Tibial nerve (tissue), 4 donors: ENCODE measurements at regions not wholly inside any gene's neighbourhood (a gene's known extent, or its start where the extent isn't known, plus 50 kb on each side); places are given as distances from the start of the nearest gene placed in this dataset.

Experiments
- DNase-seq, 2 donors: peaks; one replicate each; pipeline ENCODE4 v3.0.0-alpha.2; 2019; ENCODE audit warnings: low spot score in 2 of 2
- H3K27ac ChIP-seq, 4 donors: fragments of 200-600 bp; sonication (generic) in 3 of 4; one replicate each; pipeline ENCODE4 v1.5.1; 2017 to 2019; ENCODE audit warnings: mild to moderate bottlenecking in 1 of 4
- H3K27me3 ChIP-seq, 2 donors: fragments of 200-600 bp; sonication (generic) in 1 of 2; one replicate each; pipeline versions ENCODE4 v1.5.1 to v1.6.0; 2017 to 2019
- H3K36me3 ChIP-seq, 3 donors: fragments of 200-600 bp; sonication (generic); one replicate each; pipeline ENCODE4 v1.5.1; 2018 to 2019
- H3K4me1 ChIP-seq, 4 donors: fragments of 200-600 bp; sonication (generic) in 3 of 4; one replicate each; pipeline ENCODE4 v1.5.1; 2017 to 2019
- H3K4me3 ChIP-seq, 4 donors: fragments of 200-600 bp; sonication (generic) in 3 of 4; one replicate each; pipeline ENCODE4 v1.5.1; 2017 to 2019; ENCODE audit warnings: mild to moderate bottlenecking in 1 of 4, moderate library complexity in 1 of 4
- H3K9me3 ChIP-seq, 4 donors: fragments of 200-600 bp; sonication (generic) in 3 of 4; one replicate each; pipeline ENCODE4 v1.5.1; 2017 to 2019
- EP300 ChIP-seq, 2 donors: sonication (generic); formaldehyde crosslinking; IDR thresholded peaks; one replicate each; pipeline ENCODE4 v1.6.1; 2017; ENCODE audit warnings: antibody characterized with exemption in 2 of 2, mild to moderate bottlenecking in 1 of 2
- POLR2A ChIP-seq, 2 donors: fragments of 450-650 bp; IDR thresholded peaks; one replicate each; pipeline ENCODE4 v1.6.1; 2017; ENCODE audit warnings: antibody characterized with exemption in 2 of 2, mild to moderate bottlenecking in 2 of 2, moderate library complexity in 2 of 2
- WGBS, 2 donors: methylation state at CpG; one replicate each; pipeline ENCODE4 v1.1.5; 2018; 5-methylcytosine and 5-hydroxymethylcytosine counted together
- TF ChIP-seq, protein P1 (sequence below), 5 experiments: fragments of 200-600 bp in 3 of 5; fragments of 450-650 bp in 2 of 5; sonication (generic) in 3 of 5; IDR thresholded peaks; one replicate each; pipeline ENCODE4 v1.5.1; 2016 to 2019; ENCODE audit warnings: antibody characterized with exemption in 5 of 5, mild to moderate bottlenecking in 3 of 5, moderate library complexity in 2 of 5

DNA sequence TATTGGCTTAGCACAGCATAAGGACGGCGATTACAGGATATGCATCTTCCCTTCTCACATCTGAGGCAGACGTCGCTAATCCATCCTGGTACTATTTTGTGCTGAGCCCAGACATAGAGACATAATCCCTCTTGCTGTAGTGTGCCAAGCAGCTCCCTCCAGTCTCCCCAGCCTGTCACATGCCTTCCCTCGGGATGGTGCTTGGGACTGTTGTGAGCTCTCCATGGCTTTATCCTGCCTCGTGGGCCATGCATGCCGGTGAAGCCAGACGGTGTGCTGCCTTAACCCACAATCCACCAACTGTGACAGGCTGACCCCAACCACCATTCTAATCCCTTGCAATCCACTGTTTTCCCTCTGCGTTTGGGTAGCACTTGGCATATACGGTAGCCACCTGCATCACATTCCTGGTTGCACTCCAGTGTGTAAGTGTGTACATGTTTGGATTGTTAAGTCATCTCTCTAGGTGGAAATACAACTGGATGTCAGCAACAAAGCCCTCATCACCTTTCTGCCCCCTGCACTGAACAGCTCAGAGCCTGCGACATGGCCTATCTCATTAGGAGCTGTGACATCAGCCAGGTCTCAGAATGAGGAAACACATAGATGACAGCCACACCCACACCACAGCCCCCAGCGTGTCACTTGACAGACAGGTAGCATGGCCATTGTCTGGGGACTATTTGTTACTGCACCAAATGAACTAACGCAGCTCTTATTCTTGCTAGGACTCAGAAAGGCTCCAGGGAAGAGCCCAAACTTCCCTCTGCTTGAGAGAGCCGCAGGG lies 374.8 kb upstream of the CDH4 start:
- no peaks in the 10 kb centered on the region for H3K36me3 ChIP-seq
- TF ChIP-seq POLR2A (IDR thresholded peaks at IDR 0.05) (no peak), EP300 (IDR thresholded peaks at IDR 0.05) (no peak)
- TF ChIP-seq, protein P1, sequence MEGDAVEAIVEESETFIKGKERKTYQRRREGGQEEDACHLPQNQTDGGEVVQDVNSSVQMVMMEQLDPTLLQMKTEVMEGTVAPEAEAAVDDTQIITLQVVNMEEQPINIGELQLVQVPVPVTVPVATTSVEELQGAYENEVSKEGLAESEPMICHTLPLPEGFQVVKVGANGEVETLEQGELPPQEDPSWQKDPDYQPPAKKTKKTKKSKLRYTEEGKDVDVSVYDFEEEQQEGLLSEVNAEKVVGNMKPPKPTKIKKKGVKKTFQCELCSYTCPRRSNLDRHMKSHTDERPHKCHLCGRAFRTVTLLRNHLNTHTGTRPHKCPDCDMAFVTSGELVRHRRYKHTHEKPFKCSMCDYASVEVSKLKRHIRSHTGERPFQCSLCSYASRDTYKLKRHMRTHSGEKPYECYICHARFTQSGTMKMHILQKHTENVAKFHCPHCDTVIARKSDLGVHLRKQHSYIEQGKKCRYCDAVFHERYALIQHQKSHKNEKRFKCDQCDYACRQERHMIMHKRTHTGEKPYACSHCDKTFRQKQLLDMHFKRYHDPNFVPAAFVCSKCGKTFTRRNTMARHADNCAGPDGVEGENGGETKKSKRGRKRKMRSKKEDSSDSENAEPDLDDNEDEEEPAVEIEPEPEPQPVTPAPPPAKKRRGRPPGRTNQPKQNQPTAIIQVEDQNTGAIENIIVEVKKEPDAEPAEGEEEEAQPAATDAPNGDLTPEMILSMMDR (IDR thresholded peaks at IDR 0.05): no peak
- 81 to 85% methylated on average over 13 to 14 of the region's 14 CpGs for WGBS, 2 donors
- no peaks in the 10 kb centered on the region for H3K27me3 ChIP-seq
- H3K4me1 ChIP-seq: no peaks in the 10 kb centered on the region
- H3K27ac ChIP-seq: no peak overlapping the region
- H3K9me3 ChIP-seq: no peaks in the 10 kb centered on the region
- no peak for DNase-seq
- H3K4me3 ChIP-seq: no peak overlapping the region

DNA sequence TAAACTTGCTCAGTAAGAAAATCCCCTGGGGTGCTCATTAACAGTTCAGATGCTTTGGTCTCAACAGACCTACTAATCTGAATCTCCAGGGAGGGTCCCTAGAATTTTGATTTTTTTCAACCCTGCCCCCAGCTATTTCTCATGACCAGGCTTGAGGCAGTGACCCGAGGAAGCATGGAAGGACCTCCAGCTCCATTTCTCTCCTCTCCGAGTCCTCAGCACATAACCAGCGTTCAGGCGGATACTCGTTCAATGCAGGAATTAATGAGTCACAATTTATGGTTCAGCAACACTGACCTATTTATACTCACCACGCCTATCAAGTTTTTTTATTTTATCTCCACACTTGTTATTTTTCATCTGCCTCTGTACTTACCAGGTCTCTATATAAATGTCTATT lies 369.2 kb upstream of the CDH4 start:
- TF ChIP-seq POLR2A (IDR thresholded peaks at IDR 0.05) (no peak), EP300 (IDR thresholded peaks at IDR 0.05) (no peak)
- TF ChIP-seq, protein P1 (IDR thresholded peaks at IDR 0.05): no peak
- WGBS, 2 donors: 41 to 58% methylated on average over 6 of the region's 6 CpGs
- no peak for DNase-seq
- no peaks in the 10 kb centered on the region for H3K4me1 ChIP-seq
- H3K4me3 ChIP-seq: no peak overlapping the region
- H3K36me3 ChIP-seq: no peaks in the 10 kb centered on the region
- no peaks in the 10 kb centered on the region for H3K9me3 ChIP-seq
- H3K27ac ChIP-seq: no peak overlapping the region
- no peaks in the 10 kb centered on the region for H3K27me3 ChIP-seq

DNA sequence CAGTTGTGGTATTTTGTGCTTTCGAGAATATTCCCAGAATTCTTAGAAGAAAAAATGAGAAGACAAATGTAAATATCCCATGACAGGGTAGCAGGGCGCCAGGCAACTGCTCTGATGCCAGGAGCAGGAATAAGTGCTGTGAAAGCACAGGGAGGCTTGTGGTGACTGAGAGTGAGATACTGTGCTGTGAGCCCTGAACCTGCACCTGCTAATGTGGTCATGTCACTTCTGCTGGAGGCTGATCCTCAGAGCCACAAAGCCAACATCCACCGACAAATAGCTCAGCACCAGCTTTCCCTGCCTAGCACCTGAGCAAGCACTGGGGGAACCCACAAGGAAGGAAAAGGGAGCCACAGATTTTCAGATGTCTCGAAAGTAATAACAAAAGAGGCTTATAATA lies 368.6 kb upstream of the CDH4 start:
- TF ChIP-seq POLR2A (IDR thresholded peaks at IDR 0.05) (no peak), EP300 (IDR thresholded peaks at IDR 0.05) (no peak)
- TF ChIP-seq, protein P1 (IDR thresholded peaks at IDR 0.05): no peak
- Histone ChIP-seq H3K36me3 (no peaks in the 10 kb centered on the region), H3K27me3 (no peaks in the 10 kb centered on the region), H3K27ac (no peak overlapping the region), H3K4me1 (no peaks in the 10 kb centered on the region), H3K4me3 (no peak overlapping the region), H3K9me3 (no peaks in the 10 kb centered on the region)
- 69 to 77% methylated on average over 4 of the region's 4 CpGs for WGBS, 2 donors
- no peak for DNase-seq

DNA sequence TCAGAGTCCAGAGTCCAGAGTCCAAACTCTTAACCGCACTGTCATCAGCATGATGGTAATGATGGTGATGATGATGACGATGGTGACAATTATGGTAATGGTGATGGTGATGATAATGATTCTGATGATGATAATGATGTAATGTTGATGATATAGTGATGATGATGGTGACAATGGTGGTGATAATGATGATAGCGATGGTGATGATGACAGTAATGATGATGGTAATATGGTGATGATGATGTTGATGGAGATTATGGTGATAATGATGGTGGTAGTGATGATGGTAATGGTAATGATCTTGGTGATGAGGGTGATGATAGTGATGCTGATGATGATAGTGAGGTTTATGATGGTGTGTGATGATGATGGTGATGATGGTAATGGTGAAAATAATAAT lies 367.8 kb upstream of the CDH4 start:
- 93 to 96% methylated on average over 3 of the region's 3 CpGs for WGBS, 2 donors
- H3K27ac ChIP-seq: no peak overlapping the region
- no peak overlapping the region for H3K4me3 ChIP-seq
- TF ChIP-seq, protein P1 (IDR thresholded peaks at IDR 0.05): no peak
- TF ChIP-seq POLR2A (IDR thresholded peaks at IDR 0.05): no peak
- TF ChIP-seq EP300 (IDR thresholded peaks at IDR 0.05): no peak
- no peak for DNase-seq
- H3K36me3 ChIP-seq: no peaks in the 10 kb centered on the region
- no peaks in the 10 kb centered on the region for H3K4me1 ChIP-seq
- H3K27me3 ChIP-seq: no peaks in the 10 kb centered on the region
- no peaks in the 10 kb centered on the region for H3K9me3 ChIP-seq

DNA sequence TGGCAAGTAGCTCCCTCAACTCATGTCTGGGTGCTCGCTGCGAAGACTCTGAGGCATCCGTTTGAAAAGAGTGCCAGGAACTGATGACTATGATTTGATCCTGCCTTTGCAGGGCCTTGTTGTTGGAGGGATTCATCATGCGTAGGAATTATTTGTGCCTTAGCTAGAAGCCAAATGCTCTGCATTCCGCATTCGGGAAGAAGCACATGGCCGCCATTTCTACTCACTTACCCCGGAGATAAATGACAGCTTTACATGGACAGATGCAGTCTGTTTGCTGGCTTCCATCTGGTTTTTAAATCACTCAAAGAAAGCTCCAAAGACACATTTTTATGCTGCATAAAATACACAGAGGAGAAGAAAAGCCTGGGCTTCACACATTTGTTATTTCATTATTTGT lies 363.3 kb upstream of the CDH4 start:
- Histone ChIP-seq H3K27ac (no peak overlapping the region), H3K4me1 (no peaks in the 10 kb centered on the region), H3K36me3 (no peaks in the 10 kb centered on the region), H3K9me3 (no peaks in the 10 kb centered on the region), H3K27me3 (no peaks in the 10 kb centered on the region), H3K4me3 (no peak overlapping the region)
- no peak for DNase-seq
- TF ChIP-seq, protein P1 (IDR thresholded peaks at IDR 0.05): no peak
- TF ChIP-seq EP300 (IDR thresholded peaks at IDR 0.05) (no peak), POLR2A (IDR thresholded peaks at IDR 0.05) (no peak)
- 69 to 76% methylated on average over 8 of the region's 8 CpGs for WGBS, 2 donors
